Activated T-helper 1 cell treated with anti-CD3 and anti-CD28 coated beads, Interleukin-2, amount 50 U/mL, for 16 hours (primary cell): ENCODE measurements at regions not wholly inside any gene's neighbourhood (a gene's known extent, or its start where the extent isn't known, plus 50 kb on each side); places are given as distances from the start of the nearest gene placed in this dataset.
A peak's percentile ranks its signal among the peaks of the same experiment; 100 is the strongest.

Experiments
- DNase-seq, 2 donors: peaks; one replicate each; pipeline ENCODE4 v3.0.0-alpha.2; 2020; ENCODE audit warnings: low read depth in 1 of 2, low spot score in 1 of 2

- DNase-seq = no peak
Observed at GRCh38 chr9:38229504-38230155, 160.6 kb upstream of the SHB start.

DNA sequence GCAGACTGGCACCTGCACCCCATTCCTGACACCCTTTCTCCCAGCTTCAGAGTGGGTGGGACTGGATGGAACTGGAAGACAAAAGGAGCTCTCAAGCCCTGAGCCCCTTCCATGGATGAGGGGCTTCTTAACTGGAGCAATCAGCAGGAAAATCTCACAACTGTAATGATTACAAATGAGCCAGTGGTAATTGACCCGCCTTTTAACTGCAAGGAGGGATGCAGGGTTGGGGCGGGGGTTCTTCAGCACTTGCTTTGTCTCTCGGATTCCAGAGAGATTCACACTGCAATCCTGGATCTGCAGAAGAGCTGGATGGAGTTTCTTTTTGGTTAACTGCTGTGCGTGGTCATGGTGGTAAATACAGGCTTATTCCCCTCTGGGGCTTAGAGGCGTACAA lies 160.1 kb upstream of the SHB start:
- DNase-seq = no peak

DNA sequence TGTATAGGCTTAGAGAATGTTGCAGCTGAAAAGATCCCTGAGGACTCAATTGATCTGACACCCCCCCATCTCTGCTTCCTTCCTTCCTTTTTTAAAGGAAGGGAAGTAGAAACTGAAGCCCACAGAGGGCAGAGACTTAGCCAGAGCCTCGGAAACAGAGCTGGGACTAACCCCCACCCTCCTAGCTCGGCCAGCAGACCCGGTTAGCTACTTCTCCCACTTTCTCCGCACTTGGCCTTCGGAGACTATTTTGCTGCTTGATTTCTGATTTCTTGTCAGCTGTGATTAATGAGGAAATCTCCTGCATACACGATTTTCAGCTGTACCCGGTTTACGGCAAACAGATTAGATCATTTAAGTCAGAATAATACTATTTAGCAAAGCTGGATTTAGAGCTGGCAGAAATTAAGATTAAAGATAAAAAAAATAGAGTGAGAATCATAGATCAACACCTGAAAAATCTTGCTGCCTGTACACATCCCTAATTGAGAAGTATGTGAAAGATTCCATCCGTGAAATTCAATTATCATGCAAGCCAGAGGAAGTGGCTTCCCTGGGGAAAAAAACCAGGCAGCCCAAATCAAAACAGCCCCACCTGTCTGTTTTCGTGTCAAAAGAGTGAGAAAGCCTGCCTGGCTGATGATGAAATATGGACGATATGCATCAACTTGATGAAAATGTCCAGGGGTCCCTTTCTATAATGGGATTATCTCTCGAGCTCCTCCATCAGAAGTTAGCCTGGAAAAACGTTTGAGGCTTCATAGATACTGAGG lies 159.5 kb upstream of the SHB start:
- no peak for DNase-seq

DNA sequence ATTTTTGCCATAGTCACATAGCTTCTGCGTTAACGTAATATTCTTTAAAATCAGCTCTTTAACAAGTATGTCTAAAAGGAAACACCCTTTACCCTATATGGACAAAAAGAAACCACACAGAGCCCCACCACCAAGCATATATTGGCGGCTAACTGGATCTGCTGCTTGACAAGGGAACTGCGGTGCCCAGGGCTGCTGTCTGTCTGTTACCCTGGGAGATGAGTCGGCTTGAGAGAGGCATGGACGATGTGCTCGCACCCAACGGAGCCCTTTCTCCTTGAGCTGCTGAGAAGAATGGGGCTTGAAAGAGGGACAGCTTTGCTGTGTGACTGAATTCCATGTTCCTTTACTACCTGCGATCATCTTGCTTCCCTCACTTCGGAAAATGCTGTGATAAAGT lies 158.6 kb upstream of the SHB start:
- DNase-seq = no peak

- DNase-seq = peak; percentile 8 to 10
Observed at GRCh38 chr9:38227061-38227540, 158.1 kb upstream of the SHB start.

- DNase-seq = no peak
Observed at GRCh38 chr9:38226491-38226951, 157.5 kb upstream of the SHB start.

DNA sequence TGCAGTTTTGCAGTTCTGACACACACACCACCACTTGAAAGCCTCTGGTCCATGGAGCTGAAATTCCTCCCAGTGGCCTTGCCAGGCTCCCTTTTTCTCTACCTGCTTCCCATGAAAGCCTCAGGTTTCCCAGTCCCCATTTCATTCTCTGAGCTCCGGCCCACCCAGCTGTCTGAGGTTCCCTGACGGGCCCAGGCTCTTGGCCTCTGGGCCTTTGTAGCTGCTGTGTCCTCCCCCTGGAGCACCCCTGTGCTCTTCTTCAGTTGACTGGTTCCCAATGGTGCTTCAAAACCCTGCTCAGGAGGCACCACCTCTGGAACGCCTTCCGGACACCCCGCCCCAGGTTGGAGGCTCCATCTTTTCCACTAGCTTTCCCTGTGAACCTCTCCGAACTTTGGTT lies 155.9 kb upstream of the SHB start:
- no peak for DNase-seq

GRCh38 chr9:38216572-38216971 lies 147.5 kb upstream of the SHB start:
- DNase-seq = no peak

GRCh38 chr9:38215465-38215864 lies 146.4 kb upstream of the SHB start:
- no peak for DNase-seq

GRCh38 chr9:38214432-38214831 lies 145.4 kb upstream of the SHB start:
- no peak for DNase-seq

- DNase-seq = no peak
Observed at GRCh38 chr9:38213631-38214299, 144.7 kb upstream of the SHB start.

DNA sequence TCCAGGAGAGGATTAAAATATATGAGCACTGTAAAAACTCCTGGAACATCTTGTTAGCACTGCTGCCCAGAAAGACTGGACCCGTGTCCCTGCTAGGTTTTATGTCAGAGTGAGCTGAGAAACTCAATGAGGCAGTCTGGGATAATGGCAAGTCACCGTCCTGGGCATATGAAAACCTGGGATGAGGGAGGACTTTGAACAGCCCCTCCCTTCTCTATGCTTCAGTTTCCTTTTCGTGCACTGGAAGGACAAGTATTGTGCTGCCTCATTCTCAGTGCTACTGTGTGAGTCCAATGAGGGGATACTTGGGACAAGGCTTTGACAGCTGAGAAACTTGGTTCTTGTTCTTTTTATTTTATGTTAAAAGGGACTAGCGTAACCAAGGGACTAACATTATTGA lies 143.0 kb upstream of the SHB start:
- DNase-seq = no peak

GRCh38 chr9:38211002-38211401 lies 142.0 kb upstream of the SHB start:
- DNase-seq = no peak

DNA sequence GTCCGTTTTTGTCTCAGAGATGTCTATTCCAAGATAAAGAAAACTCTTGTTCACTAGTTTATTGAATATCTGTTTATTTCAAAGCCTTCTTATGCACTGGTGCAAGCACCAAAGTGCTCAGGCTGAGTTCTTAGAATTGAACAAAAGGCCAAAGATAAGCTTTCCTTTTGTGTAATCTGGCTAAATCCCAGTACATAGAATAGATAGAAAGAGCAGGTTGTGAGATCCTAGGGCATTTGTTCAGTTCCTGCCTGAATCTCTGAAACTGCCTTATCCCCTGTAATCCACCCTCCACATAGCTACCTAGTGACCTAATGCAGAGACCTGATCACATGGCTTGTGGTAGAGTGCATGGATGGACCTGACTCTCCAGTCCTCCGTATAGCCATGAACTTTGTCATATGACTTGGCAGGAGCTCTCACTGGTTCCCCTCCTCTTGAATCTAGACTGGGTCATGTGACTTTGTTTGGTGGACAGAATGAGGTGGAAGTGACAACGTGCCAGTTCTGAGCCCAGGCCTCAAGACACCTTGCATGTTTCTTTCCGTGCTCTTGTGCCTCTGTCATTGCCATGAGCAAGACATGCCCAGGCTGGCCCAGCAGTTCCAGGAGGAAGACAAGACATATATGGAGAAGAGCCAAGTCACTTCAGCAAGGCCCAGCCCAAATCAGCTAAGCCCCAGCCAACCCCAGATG lies 139.3 kb upstream of the SHB start:
- DNase-seq = no peak

DNA sequence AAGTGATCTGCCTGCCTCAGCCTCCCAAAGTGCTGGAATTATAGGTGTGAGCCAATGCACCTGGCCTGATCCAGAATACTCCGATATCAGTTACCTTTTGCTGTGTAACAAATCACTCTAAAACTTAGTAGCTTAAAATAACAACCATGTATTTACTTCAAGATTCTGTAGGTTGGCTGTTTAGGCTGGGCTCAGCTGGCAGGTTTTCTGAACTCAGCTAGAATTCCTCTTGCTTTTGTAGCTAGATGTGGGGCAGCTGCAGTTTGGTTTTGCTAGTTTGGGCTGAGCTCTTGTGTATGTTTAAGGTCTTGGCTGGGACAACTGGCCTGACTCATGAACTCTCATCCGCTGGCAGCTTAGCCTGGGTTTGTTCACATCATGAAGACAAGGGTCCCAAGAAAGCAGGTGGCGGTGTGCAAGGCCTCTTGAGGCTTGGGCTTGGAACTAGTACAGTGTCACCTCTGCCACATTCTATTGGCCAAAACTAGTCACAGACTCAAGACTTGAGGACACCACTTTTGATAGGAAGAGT lies 138.3 kb upstream of the SHB start:
- DNase-seq = no peak

DNA sequence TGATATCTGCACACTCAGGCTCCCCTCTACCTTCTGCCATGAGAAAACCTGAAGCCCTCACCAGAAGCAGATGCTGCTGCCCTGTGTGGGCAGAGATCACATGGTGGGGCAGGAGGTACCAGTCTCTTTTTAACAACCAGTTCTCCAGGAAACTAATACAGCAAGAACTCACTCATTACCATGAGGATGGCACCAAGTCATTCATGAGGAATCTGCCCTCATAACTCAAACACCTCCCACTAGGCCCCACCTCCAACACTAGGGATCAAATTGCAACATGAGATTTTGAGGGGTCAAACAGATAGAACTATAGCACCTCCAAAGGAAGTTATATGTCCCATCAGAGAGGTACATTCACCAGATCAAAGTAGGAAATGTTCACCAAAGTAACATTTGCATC lies 136.3 kb upstream of the SHB start:
- no peak for DNase-seq

- DNase-seq = no peak
Observed at GRCh38 chr9:38202336-38202938, 133.4 kb upstream of the SHB start.

GRCh38 chr9:38201844-38202243 lies 132.8 kb upstream of the SHB start:
- no peak for DNase-seq

DNA sequence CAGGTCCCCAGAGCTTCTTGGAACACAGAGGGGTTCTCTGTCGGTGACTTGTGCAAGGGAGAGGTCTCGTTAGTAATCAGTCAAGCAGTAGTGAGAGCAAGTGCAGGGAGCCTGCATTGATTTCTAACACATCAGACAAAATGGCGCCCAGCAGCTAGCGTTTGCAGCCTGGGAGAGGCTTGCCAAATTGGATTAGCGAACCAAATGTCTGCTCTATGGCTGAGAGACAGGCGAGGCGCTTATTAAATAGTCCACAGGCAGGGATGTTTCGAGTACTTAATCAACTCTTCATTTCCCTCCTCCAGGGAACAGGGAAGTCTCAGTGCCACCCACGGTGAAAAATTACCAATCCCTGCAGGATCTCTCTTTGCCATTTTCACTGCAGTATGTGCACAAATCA lies 131.4 kb upstream of the SHB start:
- DNase-seq = no peak

- no peak for DNase-seq
Observed at GRCh38 chr9:38198140-38198539, 129.1 kb upstream of the SHB start.

GRCh38 chr9:38196714-38197113 lies 127.7 kb upstream of the SHB start:
- no peak for DNase-seq
